CD4-positive, alpha-beta T cell treated with Interleukin-15 for 4 hours (primary cell): ENCODE measurements at regions not wholly inside any gene's neighbourhood (a gene's known extent, or its start where the extent isn't known, plus 50 kb on each side); places are given as distances from the start of the nearest gene placed in this dataset.

Experiments used
- DNase-seq: peaks from one replicate; pipeline ENCODE4 v3.0.0-alpha.2; 2020; ENCODE audit warnings: low spot score

- DNase-seq, result no peak
These were observed 401.1 kb upstream of the LYPLAL1 start for GRCh38 chr1:218772575-218772974.

DNA sequence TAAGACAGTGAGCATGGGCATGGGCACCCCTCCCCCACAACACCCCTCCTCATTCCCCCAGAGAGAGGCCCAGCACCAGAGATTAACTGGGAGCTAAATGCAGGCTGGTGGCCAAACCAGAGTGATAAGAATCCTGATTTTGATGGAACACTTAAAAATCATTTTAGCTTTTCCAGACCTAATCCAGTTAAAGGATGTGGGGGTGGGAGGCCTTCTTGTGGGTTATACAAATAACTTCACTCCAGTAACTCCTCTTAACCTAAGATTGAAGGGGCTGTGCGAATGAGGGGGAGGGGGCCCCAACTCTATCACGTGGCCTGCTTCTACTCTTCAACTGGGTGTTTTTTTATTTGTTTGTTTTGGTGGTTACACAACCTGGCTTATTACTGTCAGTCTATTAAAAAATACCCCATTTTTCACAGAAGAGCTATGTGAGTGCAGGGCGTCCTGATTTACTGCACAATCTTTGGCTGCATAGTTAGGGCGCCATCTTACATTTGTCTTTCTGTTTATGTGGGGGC, 398.1 kb upstream of the LYPLAL1 start:
- no peak for DNase-seq

DNA sequence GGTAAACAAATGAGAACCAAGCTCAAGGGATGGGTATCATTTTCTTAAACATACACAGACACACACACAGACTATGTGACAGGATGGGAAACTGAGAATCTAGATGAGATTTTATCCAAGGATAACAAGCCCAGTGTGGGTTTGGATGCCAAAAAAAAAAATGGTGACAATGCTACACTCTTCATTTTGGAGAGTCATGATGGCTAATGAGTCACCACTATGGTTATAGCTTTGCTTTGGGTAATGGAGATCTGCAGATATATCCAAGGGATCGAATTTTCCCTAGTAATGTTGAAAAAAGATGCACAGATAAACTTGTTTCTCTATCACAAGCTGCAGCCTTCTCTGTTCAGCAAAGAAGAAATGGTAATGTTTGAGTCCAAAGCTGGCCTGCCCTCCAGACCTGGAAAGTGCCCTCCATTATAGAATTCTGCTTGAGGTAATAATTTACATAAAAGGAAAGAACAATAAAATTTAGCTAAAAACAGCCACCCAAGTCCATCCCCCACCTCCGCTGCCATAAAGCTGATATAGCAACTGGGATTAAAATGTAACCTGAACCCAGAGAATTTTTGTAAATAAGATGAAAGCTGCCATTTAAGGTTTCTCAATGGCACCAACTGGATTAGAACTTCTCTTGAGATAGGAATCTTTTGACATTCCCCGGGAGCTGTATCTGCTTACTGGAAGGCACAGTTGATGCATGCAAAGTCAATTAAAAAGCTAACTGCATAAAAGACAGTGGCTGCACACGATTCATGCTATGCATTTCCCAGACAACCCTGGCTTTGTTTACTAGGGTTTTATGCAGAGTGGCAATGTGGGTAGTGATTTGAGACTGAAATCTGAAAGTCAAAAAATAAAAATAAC, 395.2 kb upstream of the LYPLAL1 start:
- no peak for DNase-seq

- no peak for DNase-seq
These were observed 394.2 kb upstream of the LYPLAL1 start for GRCh38 chr1:218779341-218780100.

GRCh38 chr1:218783131-218783530, 390.5 kb upstream of the LYPLAL1 start:
- DNase-seq, result no peak

DNA sequence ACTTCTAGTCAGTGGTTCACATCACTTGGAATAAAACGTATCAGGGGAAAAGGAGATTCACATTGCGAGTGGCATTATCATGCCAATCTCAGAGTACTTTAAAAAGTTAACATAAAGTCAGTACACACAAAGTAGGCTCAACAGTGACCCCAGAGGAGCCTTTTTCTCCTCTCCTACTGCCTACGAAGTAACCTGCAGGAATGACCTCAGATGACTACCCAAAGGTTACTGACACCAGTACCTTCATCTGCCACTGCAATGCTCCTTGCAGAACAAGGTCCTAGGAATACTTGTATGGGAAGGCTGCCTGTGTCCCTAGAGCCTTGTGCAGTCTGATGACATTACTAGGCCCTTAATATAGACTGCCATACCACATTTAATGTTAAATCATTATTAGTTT, 389.8 kb upstream of the LYPLAL1 start:
- DNase-seq, result no peak

- no peak for DNase-seq
These were observed 387.8 kb upstream of the LYPLAL1 start for GRCh38 chr1:218785928-218786327.

DNA sequence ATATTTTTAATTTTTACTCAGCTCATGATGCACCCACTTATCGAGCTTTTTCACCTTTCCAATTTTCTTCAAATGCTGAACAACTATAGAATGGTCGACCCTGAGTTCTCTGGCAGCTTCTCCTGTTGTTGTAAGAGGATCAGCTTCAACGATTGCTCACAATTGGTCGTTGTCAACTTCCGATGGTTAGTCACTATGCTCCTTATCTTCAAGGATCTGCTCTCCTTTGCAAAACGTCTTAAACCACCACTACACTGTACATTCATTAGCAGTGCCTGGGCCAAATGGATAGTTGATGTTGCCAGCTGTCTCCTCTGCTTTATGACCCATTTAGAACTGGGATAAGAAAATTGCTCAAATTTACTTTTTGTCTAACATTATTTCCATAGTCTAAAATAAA, 385.9 kb upstream of the LYPLAL1 start:
- no peak for DNase-seq

GRCh38 chr1:218796773-218797172, 376.9 kb upstream of the LYPLAL1 start:
- DNase-seq, result no peak

- DNase-seq, result no peak
These were observed 370.9 kb upstream of the LYPLAL1 start for GRCh38 chr1:218802799-218803198.

GRCh38 chr1:218803351-218803997, 370.2 kb upstream of the LYPLAL1 start:
- DNase-seq, result no peak

DNA sequence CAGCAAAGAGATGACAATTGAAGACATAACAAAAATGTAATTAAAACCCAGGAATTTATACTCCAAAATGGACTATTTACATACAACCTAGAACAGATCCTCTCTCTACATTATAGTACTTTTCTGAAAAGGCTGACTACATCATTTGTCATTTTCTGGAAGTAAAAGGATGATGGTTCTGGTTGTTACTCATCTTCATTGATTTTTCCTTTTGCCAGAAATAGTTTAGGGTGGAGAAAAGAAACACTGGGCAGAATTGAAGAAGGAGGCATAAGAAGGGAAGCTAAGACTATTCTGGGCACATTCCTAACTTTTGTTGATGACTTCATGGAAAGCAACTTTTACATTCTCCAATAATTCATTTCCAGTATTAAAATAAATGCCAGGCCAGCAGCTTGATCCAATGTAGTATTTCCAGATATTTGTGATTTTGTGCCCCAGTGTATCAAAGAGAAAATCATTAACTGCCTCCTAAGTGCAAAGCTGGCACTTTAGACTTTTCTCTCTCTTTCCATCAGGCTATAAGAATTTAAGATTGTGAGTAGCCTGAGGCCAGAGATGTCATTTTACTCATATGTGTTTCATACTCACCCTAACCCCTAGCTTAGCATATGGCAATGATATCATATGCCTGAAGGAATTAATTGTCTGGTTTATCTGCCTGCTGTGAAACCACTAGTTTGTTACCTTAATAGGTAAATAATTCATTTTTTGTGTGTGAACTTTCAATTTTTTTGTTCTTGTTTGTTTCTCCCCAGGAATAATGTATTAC, 369.5 kb upstream of the LYPLAL1 start:
- DNase-seq, result no peak

- no peak for DNase-seq
These were observed 364.6 kb upstream of the LYPLAL1 start for GRCh38 chr1:218809061-218809460.

GRCh38 chr1:218809625-218810024, 364.1 kb upstream of the LYPLAL1 start:
- no peak for DNase-seq

- no peak for DNase-seq
These were observed 363.4 kb upstream of the LYPLAL1 start for GRCh38 chr1:218810306-218810705.

DNA sequence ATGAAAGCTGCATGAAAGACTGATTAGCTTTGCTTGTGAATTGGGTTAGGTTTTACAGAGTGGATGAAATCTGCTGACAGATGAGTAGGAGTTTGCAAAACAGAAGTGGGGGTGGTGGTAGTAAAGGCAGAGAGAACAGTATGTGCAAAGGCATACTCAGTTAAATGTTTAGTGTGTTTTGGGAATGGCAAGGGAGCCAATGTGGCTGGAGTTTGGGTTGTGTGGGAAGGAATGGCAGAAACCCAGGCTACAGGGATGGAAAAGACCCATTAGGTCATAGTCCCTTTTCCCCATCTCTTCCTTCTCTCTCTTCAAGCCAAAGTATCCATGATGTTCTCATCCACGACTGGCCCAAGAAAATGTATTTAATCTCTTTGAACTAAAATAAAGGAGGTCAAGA, 362.2 kb upstream of the LYPLAL1 start:
- DNase-seq, result no peak

DNA sequence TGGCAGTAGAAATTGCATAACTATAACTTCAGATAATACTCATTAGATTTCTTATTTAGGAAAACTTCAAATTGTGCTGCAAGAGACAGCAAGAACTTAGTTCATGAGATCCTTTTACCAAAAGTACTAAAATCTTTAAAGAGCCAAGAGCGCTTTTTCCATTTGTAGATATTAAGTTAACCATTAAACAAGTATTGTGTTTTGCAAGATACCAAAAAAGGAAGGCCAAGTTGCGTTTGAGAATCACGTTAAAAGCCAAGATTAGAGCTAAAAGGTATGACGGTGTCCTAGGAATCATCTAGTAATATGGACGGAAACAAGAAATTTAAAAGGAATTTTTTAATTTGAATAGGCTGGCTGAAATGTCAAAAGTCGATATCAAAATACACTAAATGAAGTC, 361.3 kb upstream of the LYPLAL1 start:
- no peak for DNase-seq

GRCh38 chr1:218813237-218813636, 360.4 kb upstream of the LYPLAL1 start:
- no peak for DNase-seq

DNA sequence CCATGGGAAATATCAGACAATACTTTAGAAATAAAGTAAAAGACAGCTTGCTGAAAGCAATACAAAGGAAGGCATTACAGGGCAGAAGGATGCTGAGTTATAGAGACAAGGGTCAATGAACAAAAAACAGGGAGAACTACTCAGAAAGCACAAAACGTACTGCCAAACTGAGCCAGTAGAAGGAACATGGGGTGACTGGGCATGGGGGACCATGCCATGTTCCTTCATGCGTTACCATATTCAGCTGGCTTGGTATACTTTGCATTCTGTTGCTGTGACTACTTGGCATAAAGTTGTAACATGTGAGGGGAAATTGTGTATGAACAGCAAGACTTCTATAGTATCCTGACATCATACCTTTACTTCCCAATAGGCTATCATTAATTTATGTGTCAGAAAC, 358.6 kb upstream of the LYPLAL1 start:
- no peak for DNase-seq

GRCh38 chr1:218817071-218817470, 356.6 kb upstream of the LYPLAL1 start:
- no peak for DNase-seq

DNA sequence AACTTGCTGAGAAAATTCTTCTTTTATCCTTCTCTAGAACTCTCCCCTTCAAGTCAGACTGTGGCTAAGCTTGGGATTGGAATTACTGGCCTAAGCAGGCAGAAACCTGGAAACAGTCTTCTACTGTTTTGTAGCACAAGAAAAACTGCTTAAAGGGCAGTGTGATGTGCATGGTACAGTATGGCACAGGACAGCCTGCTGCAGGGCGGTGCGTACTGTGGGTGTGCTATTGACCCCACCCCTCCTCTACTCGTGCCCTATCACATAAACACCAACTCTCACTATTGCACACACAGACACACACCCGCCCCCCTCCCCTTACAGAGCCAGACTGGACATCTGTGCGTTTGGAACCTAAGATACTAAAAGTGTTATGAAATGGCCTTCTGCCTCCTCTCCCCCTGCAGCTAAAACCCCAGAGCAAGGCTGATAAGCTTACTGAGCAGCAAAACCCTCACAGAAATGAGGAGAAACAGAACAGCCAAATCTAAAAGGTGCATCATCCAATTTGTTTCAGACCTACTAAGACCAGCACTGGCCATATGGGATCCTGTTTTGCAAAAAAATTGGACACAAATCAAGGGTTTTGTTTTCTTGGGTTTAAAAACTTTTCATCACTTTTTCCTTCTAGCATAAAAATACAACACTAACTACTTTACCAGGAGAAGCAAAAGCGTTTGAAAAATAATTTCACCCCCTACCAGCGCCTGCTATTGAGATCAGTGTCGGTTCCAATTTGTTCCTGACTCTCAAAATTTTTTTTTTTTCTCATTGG, 355.8 kb upstream of the LYPLAL1 start:
- DNase-seq, result no peak
